AG08396 (cell line): ENCODE measurements at regions not wholly inside any gene's neighbourhood (a gene's known extent, or its start where the extent isn't known, plus 50 kb on each side); places are given as distances from the start of the nearest gene placed in this dataset.
A peak's percentile ranks its signal among the peaks of the same experiment; 100 is the strongest.

Experiments
- DNase-seq: peaks from one replicate; pipeline ENCODE4 v3.0.0; 2012; ENCODE audit warnings: low spot score, mixed read lengths

- peak; percentile 35 for DNase-seq
These were observed 95.4 kb downstream of the SOCS6 start for GRCh38 chr18:70384181-70384790.

GRCh38 chr18:70382992-70383717, 94.3 kb downstream of the SOCS6 start:
- no peak for DNase-seq

GRCh38 chr18:70382017-70382416, 93.2 kb downstream of the SOCS6 start:
- DNase-seq, result no peak

GRCh38 chr18:70380915-70381896, 92.4 kb downstream of the SOCS6 start:
- DNase-seq, result no peak
